GM12864 (cell line): ENCODE measurements at regions not wholly inside any gene's neighbourhood (a gene's known extent, or its start where the extent isn't known, plus 50 kb on each side); places are given as distances from the start of the nearest gene placed in this dataset.
"Not testable (repeated sequence)": the region's sequence is repeated elsewhere in the genome, so short reads cannot be mapped to it uniquely, and the experiment has no call there.

Experiments used
- DNase-seq: peaks from one replicate; pipeline ENCODE4 v3.0.0-alpha.2; 2011; ENCODE audit warnings: low read depth
- H3K4me3 ChIP-seq: 2 replicates; pipeline ENCODE4 v1.5.1; 2011; ENCODE audit warnings: mild to moderate bottlenecking, low read depth, low read length, control low read depth
- CTCF ChIP-seq: IDR thresholded peaks from 2 replicates; pipeline ENCODE4 v1.5.1; 2011; ENCODE audit warnings: low read depth, mild to moderate bottlenecking, moderate library complexity, low read length, control low read depth, inconsistent platforms; ENCODE audit errors: missing control alignments

GRCh38 chr6:23784301-23784919 lies 341.6 kb upstream of the NRSN1 start:
- no peak overlapping the region for H3K4me3 ChIP-seq
- DNase-seq = no peak
- TF ChIP-seq CTCF = no peak

GRCh38 chr6:23790756-23791155 lies 335.3 kb upstream of the NRSN1 start:
- no peak for TF ChIP-seq CTCF
- no peak for DNase-seq
- no peak overlapping the region for H3K4me3 ChIP-seq

GRCh38 chr6:23797041-23797440 lies 329.0 kb upstream of the NRSN1 start:
- no peak for DNase-seq
- no peak overlapping the region for H3K4me3 ChIP-seq
- no peak for TF ChIP-seq CTCF

- DNase-seq, H3K4me3 ChIP-seq: not testable (repeated sequence)
Measured at GRCh38 chr6:23804289-23804688, 321.7 kb upstream of the NRSN1 start.

- DNase-seq, H3K4me3 ChIP-seq: not testable (repeated sequence)
Measured at GRCh38 chr6:23821141-23821540, 304.9 kb upstream of the NRSN1 start.

- TF ChIP-seq CTCF = no peak
- no peak for DNase-seq
- H3K4me3 ChIP-seq = no peak overlapping the region
Measured at GRCh38 chr6:23823421-23823820, 302.6 kb upstream of the NRSN1 start.

- H3K4me3 ChIP-seq = no peak overlapping the region
- TF ChIP-seq CTCF = no peak
- DNase-seq = no peak
Measured at GRCh38 chr6:23826572-23826971, 299.4 kb upstream of the NRSN1 start.

- TF ChIP-seq CTCF = no peak
- H3K4me3 ChIP-seq = no peak overlapping the region
- no peak for DNase-seq
Measured at GRCh38 chr6:23828861-23829260, 297.2 kb upstream of the NRSN1 start.
